Neural crest cell (in vitro differentiated cells): ENCODE measurements at regions not wholly inside any gene's neighbourhood (a gene's known extent, or its start where the extent isn't known, plus 50 kb on each side); places are given as distances from the start of the nearest gene placed in this dataset.

Source experiments
- DNase-seq: peaks from one replicate; pipeline ENCODE4 v3.0.0; 2021; ENCODE audit warnings: low read depth, mixed read lengths, low spot score
- H3K27ac Mint-ChIP-seq: one replicate; pipeline ENCODE4 v1.8.0; 2021; ENCODE audit warnings: mild to moderate bottlenecking, mixed read lengths; ENCODE audit not compliant: unreplicated experiment
- H3K27me3 Mint-ChIP-seq: 2 replicates; pipeline ENCODE4 v1.8.0; 2021; ENCODE audit warnings: low read depth, mild to moderate bottlenecking, mixed read lengths
- H3K36me3 Mint-ChIP-seq: 2 replicates; pipeline ENCODE4 v1.8.0; 2021; ENCODE audit warnings: low read depth, mild to moderate bottlenecking, mixed read lengths
- H3K4me1 Mint-ChIP-seq: 2 replicates; pipeline ENCODE4 v1.8.0; 2021; ENCODE audit warnings: mixed read lengths
- H3K4me3 Mint-ChIP-seq: one replicate; pipeline ENCODE4 v1.8.0; 2021; ENCODE audit warnings: mild to moderate bottlenecking, mixed read lengths
- H3K9me3 Mint-ChIP-seq: 2 replicates; pipeline ENCODE4 v1.8.0; 2021; ENCODE audit warnings: mixed read lengths
- CTCF ChIP-seq: fragments of 200-600 bp; sonication (generic); conservative IDR thresholded peaks from 2 replicates; pipeline ENCODE4 v1.5.0; 2021; ENCODE audit warnings: antibody characterized with exemption, mild to moderate bottlenecking

- no peak overlapping the region for H3K27ac Mint-ChIP-seq
- no peaks in the 10 kb centered on the region for H3K27me3 Mint-ChIP-seq
- TF ChIP-seq CTCF = no peak
- no peak for DNase-seq
- H3K4me3 Mint-ChIP-seq = no peak overlapping the region
- H3K4me1 Mint-ChIP-seq = no peaks in the 10 kb centered on the region
- peaks cover 86% of the 10 kb centered on the region for H3K36me3 Mint-ChIP-seq
- peaks cover 48% of the 10 kb centered on the region for H3K9me3 Mint-ChIP-seq
Observed at GRCh38 chr16:31754998-31755615, 118.5 kb upstream of the ZNF267 start.

GRCh38 chr16:31764103-31764502, 109.5 kb upstream of the ZNF267 start:
- H3K9me3 Mint-ChIP-seq = peaks cover 20% of the 10 kb centered on the region
- no peaks in the 10 kb centered on the region for H3K27me3 Mint-ChIP-seq
- no peak overlapping the region for H3K27ac Mint-ChIP-seq
- no peak overlapping the region for H3K4me3 Mint-ChIP-seq
- no peak for TF ChIP-seq CTCF
- H3K4me1 Mint-ChIP-seq = no peaks in the 10 kb centered on the region
- peaks cover 49% of the 10 kb centered on the region for H3K36me3 Mint-ChIP-seq
- DNase-seq = no peak

- Mint-ChIP-seq H3K27me3 (no peaks in the 10 kb centered on the region), H3K36me3 (peaks cover 39% of the 10 kb centered on the region), H3K9me3 (peaks cover 20% of the 10 kb centered on the region), H3K4me3 (no peak overlapping the region), H3K27ac (no peak overlapping the region), H3K4me1 (no peaks in the 10 kb centered on the region)
- no peak for TF ChIP-seq CTCF
- DNase-seq = no peak
Observed at GRCh38 chr16:31767267-31767666, 106.3 kb upstream of the ZNF267 start.

- DNase-seq = no peak
- no peaks in the 10 kb centered on the region for H3K27me3 Mint-ChIP-seq
- H3K4me1 Mint-ChIP-seq = no peaks in the 10 kb centered on the region
- no peak overlapping the region for H3K4me3 Mint-ChIP-seq
- H3K9me3 Mint-ChIP-seq = peaks cover 24% of the 10 kb centered on the region
- no peak overlapping the region for H3K27ac Mint-ChIP-seq
- peaks cover 17% of the 10 kb centered on the region for H3K36me3 Mint-ChIP-seq
- no peak for TF ChIP-seq CTCF
Observed at GRCh38 chr16:31780342-31780741, 93.3 kb upstream of the ZNF267 start.

- Mint-ChIP-seq H3K36me3 (peaks cover 15% of the 10 kb centered on the region), H3K4me1 (no peaks in the 10 kb centered on the region), H3K27me3 (no peaks in the 10 kb centered on the region), H3K9me3 (peaks cover 30% of the 10 kb centered on the region), H3K27ac (no peak overlapping the region), H3K4me3 (no peak overlapping the region)
- TF ChIP-seq CTCF = no peak
- no peak for DNase-seq
Observed at GRCh38 chr16:31785126-31785525, 88.5 kb upstream of the ZNF267 start.
